SU-DHL-6 (cell line): ENCODE measurements at regions not wholly inside any gene's neighbourhood (a gene's known extent, or its start where the extent isn't known, plus 50 kb on each side); places are given as distances from the start of the nearest gene placed in this dataset.
"Not testable (repeated sequence)": the region's sequence is repeated elsewhere in the genome, so short reads cannot be mapped to it uniquely, and the experiment has no call there.

ENCODE experiments used
- H2AFZ ChIP-seq: fragments of 200-600 bp; sonication (generic); 2 replicates; pipeline ENCODE4 v1.6.1; 2014; ENCODE audit warnings: low read depth, mild to moderate bottlenecking, moderate library complexity, mixed read lengths, antibody characterized with exemption, low read length; ENCODE audit not compliant: severe bottlenecking
- H3F3A ChIP-seq: fragments of 200-600 bp; shearing (Covaris generic); 2 replicates; pipeline ENCODE4 v1.6.0; 2016; ENCODE audit warnings: antibody characterized with exemption, mild to moderate bottlenecking; ENCODE audit not compliant: insufficient read depth
- H3K27ac ChIP-seq: fragments of 200-600 bp; sonication (generic); 2 replicates; pipeline ENCODE4 v1.5.1; 2016; ENCODE audit warnings: low read depth, mild to moderate bottlenecking, low read length, moderate library complexity, mixed read lengths
- H3K27me3 ChIP-seq: fragments of 200-600 bp; sonication (generic), shearing (Covaris generic); 2 replicates; pipeline ENCODE4 v1.6.0; 2014; ENCODE audit warnings: mild to moderate bottlenecking, low read length
- H3K36me3 ChIP-seq: fragments of 200-600 bp; sonication (generic); 2 replicates; pipeline ENCODE4 v1.6.1; 2014; ENCODE audit warnings: mild to moderate bottlenecking, low read length, mixed read lengths
- H3K4me2 ChIP-seq: fragments of 300-600, 200-600 bp; shearing (Covaris generic), sonication (generic); 2 replicates; pipeline ENCODE4 v1.6.0; 2014; ENCODE audit warnings: low read length, low read depth, mild to moderate bottlenecking; ENCODE audit not compliant: poor library complexity, severe bottlenecking
- H3K4me3 ChIP-seq: fragments of 200-600 bp; sonication (generic); 2 replicates; pipeline ENCODE4 v1.5.1; 2014; ENCODE audit warnings: antibody characterized with exemption, low read length, mild to moderate bottlenecking, mixed read lengths; ENCODE audit not compliant: insufficient read depth, poor library complexity, severe bottlenecking
- H3K79me2 ChIP-seq: fragments of 200-600 bp; sonication (generic); 2 replicates; pipeline ENCODE4 v1.6.1; 2014; ENCODE audit warnings: mild to moderate bottlenecking, low read length, moderate library complexity; ENCODE audit not compliant: insufficient read depth
- H3K9ac ChIP-seq: fragments of 200-600 bp; sonication (generic); 2 replicates; pipeline ENCODE4 v1.7.0; 2014; ENCODE audit warnings: mild to moderate bottlenecking, low read length
- H3K9me2 ChIP-seq: fragments of 200-600 bp; sonication (generic); replicated peaks from 2 replicates; pipeline ENCODE4 v1.6.1; 2014; ENCODE audit warnings: low read length; ENCODE audit not compliant: insufficient read depth
- H3K9me3 ChIP-seq: fragments of 200-600 bp; sonication (generic); 2 replicates; pipeline ENCODE4 v1.6.1; 2014; ENCODE audit warnings: low read length, mixed read lengths; ENCODE audit not compliant: insufficient read depth
- H4K20me1 ChIP-seq: fragments of 200-600 bp; sonication (generic); 2 replicates; pipeline ENCODE4 v1.6.1; 2014; ENCODE audit warnings: low read depth, mild to moderate bottlenecking, antibody characterized with exemption, low read length, moderate library complexity, mixed read lengths
- EZH2phosphoT487 ChIP-seq: fragments of 200-600 bp; sonication (generic), shearing (Covaris generic); conservative IDR thresholded peaks from 2 replicates; pipeline ENCODE4 v1.6.1; 2018; ENCODE audit warnings: mild to moderate bottlenecking, antibody characterized with exemption, low read length, moderate library complexity, mixed read lengths
- TF ChIP-seq, protein P1 (sequence below): fragments of 200-600 bp; sonication (generic); IDR thresholded peaks from one replicate; pipeline ENCODE4 v1.5.1; 2017; ENCODE audit warnings: antibody characterized with exemption, mild to moderate bottlenecking, low read length, moderate library complexity; ENCODE audit not compliant: insufficient read depth, poor library complexity, severe bottlenecking

DNA sequence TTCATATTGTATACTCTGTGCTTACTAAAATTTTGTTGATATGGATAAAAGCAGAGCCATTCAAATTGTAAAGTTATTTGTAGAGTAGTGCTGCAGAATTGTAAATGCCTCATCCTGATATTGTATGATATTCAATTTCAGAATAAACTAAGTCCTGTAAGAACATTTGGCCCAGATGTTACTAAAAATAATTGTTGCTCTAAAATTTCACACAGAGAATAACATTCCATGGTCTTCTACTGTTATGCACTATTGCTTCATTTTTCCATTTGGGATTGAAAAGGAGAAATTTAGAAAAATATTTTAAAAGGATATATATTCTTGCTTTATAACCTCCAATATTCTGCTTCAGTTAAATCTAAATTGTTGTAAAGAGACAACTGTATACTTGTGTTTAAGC, 195.6 kb downstream of the LARP7 start:
- Histone ChIP-seq H3K36me3 (no peaks in the 10 kb centered on the region), H3K4me2 (no peak overlapping the region), H3K9me3 (no peaks in the 10 kb centered on the region), H3K4me3 (no peak overlapping the region), H3F3A (no peaks in the 10 kb centered on the region), H3K9me2 (no peaks in the 10 kb centered on the region), H4K20me1 (no peaks in the 10 kb centered on the region), H3K27ac (no peak overlapping the region), H3K9ac (no peak overlapping the region), H3K27me3 (no peaks in the 10 kb centered on the region), H3K79me2 (no peaks in the 10 kb centered on the region), H2AFZ (no peak overlapping the region)
- no peak for TF ChIP-seq EZH2phosphoT487
- TF ChIP-seq, protein P1, sequence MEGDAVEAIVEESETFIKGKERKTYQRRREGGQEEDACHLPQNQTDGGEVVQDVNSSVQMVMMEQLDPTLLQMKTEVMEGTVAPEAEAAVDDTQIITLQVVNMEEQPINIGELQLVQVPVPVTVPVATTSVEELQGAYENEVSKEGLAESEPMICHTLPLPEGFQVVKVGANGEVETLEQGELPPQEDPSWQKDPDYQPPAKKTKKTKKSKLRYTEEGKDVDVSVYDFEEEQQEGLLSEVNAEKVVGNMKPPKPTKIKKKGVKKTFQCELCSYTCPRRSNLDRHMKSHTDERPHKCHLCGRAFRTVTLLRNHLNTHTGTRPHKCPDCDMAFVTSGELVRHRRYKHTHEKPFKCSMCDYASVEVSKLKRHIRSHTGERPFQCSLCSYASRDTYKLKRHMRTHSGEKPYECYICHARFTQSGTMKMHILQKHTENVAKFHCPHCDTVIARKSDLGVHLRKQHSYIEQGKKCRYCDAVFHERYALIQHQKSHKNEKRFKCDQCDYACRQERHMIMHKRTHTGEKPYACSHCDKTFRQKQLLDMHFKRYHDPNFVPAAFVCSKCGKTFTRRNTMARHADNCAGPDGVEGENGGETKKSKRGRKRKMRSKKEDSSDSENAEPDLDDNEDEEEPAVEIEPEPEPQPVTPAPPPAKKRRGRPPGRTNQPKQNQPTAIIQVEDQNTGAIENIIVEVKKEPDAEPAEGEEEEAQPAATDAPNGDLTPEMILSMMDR, result no peak

DNA sequence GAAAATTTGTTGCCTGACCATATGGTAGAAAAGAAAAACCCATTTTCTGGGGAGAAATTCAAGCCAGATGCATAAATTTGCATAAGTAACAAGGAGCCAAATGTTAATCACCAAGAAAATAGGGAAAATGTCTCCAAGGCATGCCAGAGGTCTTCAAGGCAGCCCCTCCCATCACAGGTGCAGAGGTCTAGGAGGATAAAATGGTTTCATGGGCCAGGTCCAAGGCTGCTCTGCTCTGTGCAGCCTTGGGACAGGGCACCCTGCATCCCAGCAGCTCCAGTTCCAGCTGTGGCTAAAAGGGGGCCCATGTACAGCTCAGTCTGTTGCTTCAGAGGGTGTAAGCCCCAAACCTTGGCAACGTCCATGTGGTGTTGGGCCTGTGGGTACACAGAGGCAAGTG, 200.0 kb downstream of the LARP7 start:
- H3F3A ChIP-seq, result no peaks in the 10 kb centered on the region
- TF ChIP-seq, protein P1, result no peak
- no peak for TF ChIP-seq EZH2phosphoT487
- no peaks in the 10 kb centered on the region for H3K9me2 ChIP-seq
- H3K9ac ChIP-seq, result no peak overlapping the region
- no peak overlapping the region for H2AFZ ChIP-seq
- no peak overlapping the region for H3K4me3 ChIP-seq
- H3K27me3 ChIP-seq, result no peaks in the 10 kb centered on the region
- H3K4me2 ChIP-seq, result no peak overlapping the region
- no peaks in the 10 kb centered on the region for H3K9me3 ChIP-seq
- H3K79me2 ChIP-seq, result no peaks in the 10 kb centered on the region
- no peaks in the 10 kb centered on the region for H3K36me3 ChIP-seq
- H3K27ac ChIP-seq, result no peak overlapping the region
- no peaks in the 10 kb centered on the region for H4K20me1 ChIP-seq

DNA sequence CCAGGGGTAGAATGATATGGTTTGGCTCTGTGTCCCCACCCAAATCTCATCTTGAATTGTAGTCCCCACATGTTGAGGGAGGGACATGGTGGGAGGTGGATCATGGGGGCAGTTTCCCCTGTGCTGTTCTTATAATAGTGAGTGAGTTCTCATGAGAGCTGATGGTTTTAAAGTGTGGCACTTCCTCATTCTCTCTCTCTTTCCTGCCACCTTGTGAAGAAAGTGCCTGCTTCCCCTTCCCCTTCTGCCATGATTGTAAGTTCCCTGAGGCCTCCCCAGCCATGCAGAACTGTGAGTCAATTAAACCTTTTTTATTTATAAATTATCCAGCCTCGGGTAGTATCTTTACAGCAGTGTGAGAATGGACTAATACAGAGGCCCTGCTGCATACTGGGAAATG, 201.1 kb downstream of the LARP7 start:
- not testable (repeated sequence) for H3K9me2 ChIP-seq, H3K27ac ChIP-seq, H4K20me1 ChIP-seq, H3K9ac ChIP-seq, H3K79me2 ChIP-seq, H3K9me3 ChIP-seq, H3K4me2 ChIP-seq, H3K36me3 ChIP-seq, H3K4me3 ChIP-seq, H3F3A ChIP-seq, H2AFZ ChIP-seq, H3K27me3 ChIP-seq

DNA sequence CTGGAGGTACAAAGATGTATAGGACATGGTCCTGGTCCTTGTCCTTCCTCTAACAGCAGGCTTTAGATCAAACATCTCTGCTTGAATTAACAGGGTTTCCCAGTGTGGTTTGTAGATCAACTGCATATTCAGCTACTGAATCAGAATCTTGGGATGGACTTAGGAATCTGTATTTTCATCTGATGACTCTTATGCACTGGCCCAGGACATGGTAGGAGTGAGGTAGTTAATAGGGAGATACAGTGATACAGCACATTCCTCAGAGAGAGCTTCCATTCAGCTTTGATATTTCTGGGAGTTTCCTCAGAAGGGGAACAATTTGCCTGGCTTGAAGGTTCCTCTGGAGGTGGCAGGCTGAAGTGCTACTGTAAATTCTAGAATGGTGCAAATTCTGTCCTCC, 203.1 kb downstream of the LARP7 start:
- Histone ChIP-seq H3K36me3 (no peaks in the 10 kb centered on the region), H4K20me1 (no peaks in the 10 kb centered on the region), H2AFZ (no peak overlapping the region), H3K4me2 (no peak overlapping the region), H3K27ac (no peak overlapping the region), H3K27me3 (no peaks in the 10 kb centered on the region), H3K79me2 (no peaks in the 10 kb centered on the region), H3F3A (no peaks in the 10 kb centered on the region), H3K4me3 (no peak overlapping the region), H3K9me2 (no peaks in the 10 kb centered on the region), H3K9me3 (no peaks in the 10 kb centered on the region), H3K9ac (no peak overlapping the region)
- TF ChIP-seq, protein P1, result no peak
- no peak for TF ChIP-seq EZH2phosphoT487
